GM23338 (cell line): ENCODE measurements at regions not wholly inside any gene's neighbourhood (a gene's known extent, or its start where the extent isn't known, plus 50 kb on each side); places are given as distances from the start of the nearest gene placed in this dataset.
A peak's percentile ranks its signal among the peaks of the same experiment; 100 is the strongest.

Experiments used
- ATAC-seq: fragments of 200-7000 bp; cut with Tn5 transposase; 3 replicates; pipeline ENCODE4 v1.9.1; 2020
- DNase-seq: peaks from one replicate; pipeline ENCODE4 v3.0.0-alpha.2; 2015; ENCODE audit warnings: low spot score
- H2AFZ ChIP-seq: fragments of 200-600 bp; sonication (generic); 2 replicates; pipeline ENCODE4 v1.8.0; 2016; ENCODE audit warnings: antibody characterized with exemption, mild to moderate bottlenecking, moderate library complexity
- H3F3A ChIP-seq: fragments of 200-600 bp; sonication (generic); replicated peaks from 2 replicates; pipeline ENCODE4 v1.8.0; 2017; ENCODE audit warnings: antibody characterized with exemption, mixed run types, low read depth
- H3K27ac ChIP-seq: fragments of 200-600 bp; sonication (generic); 2 replicates; pipeline ENCODE4 v1.6.1; 2016; ENCODE audit warnings: low read depth
- H3K27me3 ChIP-seq: fragments of 200-600 bp; sonication (generic); 2 replicates; pipeline ENCODE4 v1.8.0; 2016; ENCODE audit warnings: mild to moderate bottlenecking, mixed run types, moderate library complexity; ENCODE audit not compliant: insufficient read depth
- H3K36me3 ChIP-seq: fragments of 200-600 bp; sonication (generic); 2 replicates; pipeline ENCODE4 v1.8.0; 2016; ENCODE audit warnings: mild to moderate bottlenecking; ENCODE audit not compliant: insufficient read depth
- H3K4me1 ChIP-seq: fragments of 200-600 bp; sonication (generic); 2 replicates; pipeline ENCODE4 v1.8.0; 2016; ENCODE audit warnings: mild to moderate bottlenecking, moderate library complexity; ENCODE audit not compliant: insufficient read depth
- H3K4me2 ChIP-seq: fragments of 200-600 bp; sonication (generic); 2 replicates; pipeline ENCODE4 v1.7.1; 2017; ENCODE audit warnings: mixed run types
- H3K4me3 ChIP-seq: fragments of 200-600 bp; sonication (generic); 2 replicates; pipeline ENCODE4 v1.6.1; 2016; ENCODE audit warnings: mixed run types
- H3K79me2 ChIP-seq: fragments of 200-600 bp; sonication (generic); replicated peaks from 2 replicates; pipeline ENCODE4 v1.8.0; 2017; ENCODE audit warnings: mild to moderate bottlenecking; ENCODE audit not compliant: insufficient read depth
- H3K9me2 ChIP-seq: fragments of 200-600 bp; sonication (generic); 2 replicates; pipeline ENCODE4 v1.8.0; 2017; ENCODE audit not compliant: insufficient read depth
- H4K20me1 ChIP-seq: fragments of 200-600 bp; sonication (generic); replicated peaks from 2 replicates; pipeline ENCODE4 v1.8.0; 2017; ENCODE audit warnings: mild to moderate bottlenecking; ENCODE audit not compliant: insufficient read depth
- H3K27ac Mint-ChIP-seq: 2 replicates; pipeline ENCODE4 v1.8.0; 2020; ENCODE audit warnings: inconsistent platforms, mild to moderate bottlenecking, moderate library complexity, mixed read lengths
- H3K27me3 Mint-ChIP-seq: 3 replicates; pipeline ENCODE4 v1.8.0; 2022; ENCODE audit warnings: low read depth, mild to moderate bottlenecking, moderate library complexity, mixed read lengths, inconsistent platforms; ENCODE audit not compliant: insufficient read depth, poor library complexity
- H3K36me3 Mint-ChIP-seq: 3 replicates; pipeline ENCODE4 v1.8.0; 2021; ENCODE audit warnings: low read depth, mild to moderate bottlenecking, inconsistent platforms, moderate library complexity, mixed read lengths
- H3K4me1 Mint-ChIP-seq: 3 replicates; pipeline ENCODE4 v1.8.0; 2020; ENCODE audit warnings: mild to moderate bottlenecking, inconsistent platforms, mixed read lengths
- H3K4me3 Mint-ChIP-seq: 3 replicates; pipeline ENCODE4 v1.8.0; 2021; ENCODE audit warnings: moderate library complexity, mild to moderate bottlenecking, inconsistent platforms, mixed read lengths
- H3K9me3 Mint-ChIP-seq: 3 replicates; pipeline ENCODE4 v1.8.0; 2020; ENCODE audit warnings: moderate library complexity, mild to moderate bottlenecking, inconsistent platforms, mixed read lengths
- CREB1 ChIP-seq: fragments of 250-450 bp; sonication (Bioruptor Pico); IDR thresholded peaks from 2 replicates; pipeline ENCODE4 v1.5.0; 2020; ENCODE audit warnings: low read depth, mild to moderate bottlenecking, moderate library complexity
- CTCF ChIP-seq, 2 experiments: fragments of 200-600 bp in 1 of 2; sonication (generic) in 1 of 2; conservative IDR thresholded peaks; 2 replicates each; pipeline versions ENCODE4 v1.5.1 to v1.6.1; 2016 to 2017; ENCODE audit warnings: antibody characterized with exemption in 2 of 2, low read depth in 2 of 2, mild to moderate bottlenecking in 2 of 2, moderate library complexity in 1 of 2
- ETS1 ChIP-seq: IDR thresholded peaks from 2 replicates; pipeline ENCODE4 v1.6.1; 2016; ENCODE audit warnings: antibody characterized with exemption
- EZH2 ChIP-seq: fragments of 200-600 bp; sonication (generic); IDR thresholded peaks from one replicate; pipeline ENCODE4 v1.8.0; 2017; ENCODE audit warnings: antibody characterized with exemption, mild to moderate bottlenecking, low read depth; ENCODE audit not compliant: unreplicated experiment
- EZH2phosphoT487 ChIP-seq: fragments of 200-600 bp; sonication (generic); IDR thresholded peaks from one replicate; pipeline ENCODE4 v1.8.1; 2018; ENCODE audit warnings: antibody characterized with exemption; ENCODE audit not compliant: unreplicated experiment
- JUNB ChIP-seq: IDR thresholded peaks from one replicate; pipeline ENCODE4 v1.6.1; 2016; ENCODE audit warnings: antibody characterized with exemption; ENCODE audit not compliant: unreplicated experiment
- NANOG ChIP-seq: IDR thresholded peaks from 2 replicates; pipeline ENCODE4 v1.6.1; 2016; ENCODE audit warnings: antibody characterized with exemption, borderline replicate concordance
- POLR2AphosphoS5 ChIP-seq: IDR thresholded peaks from 2 replicates; pipeline ENCODE4 v1.6.1; 2016; ENCODE audit warnings: antibody characterized with exemption, low read depth
- REST ChIP-seq: IDR thresholded peaks from one replicate; pipeline ENCODE4 v1.6.1; 2018; ENCODE audit warnings: antibody characterized with exemption; ENCODE audit not compliant: unreplicated experiment
- STAT1 ChIP-seq: IDR thresholded peaks from one replicate; pipeline ENCODE4 v1.6.1; 2016; ENCODE audit warnings: antibody characterized with exemption; ENCODE audit not compliant: unreplicated experiment
- ZNF114 ChIP-seq: fragments of 250-450 bp; sonication (Bioruptor Pico); IDR thresholded peaks from 2 replicates; pipeline ENCODE4 v1.5.0; 2020; ENCODE audit warnings: mild to moderate bottlenecking, moderate library complexity
- ZNF331 ChIP-seq: fragments of 250-450 bp; sonication (Bioruptor Pico); IDR thresholded peaks from 2 replicates; pipeline ENCODE4 v1.5.0; 2020; ENCODE audit warnings: low read depth, mild to moderate bottlenecking, moderate library complexity
- ZNF462 ChIP-seq: fragments of 250-450 bp; sonication (Bioruptor Pico); IDR thresholded peaks from 2 replicates; pipeline ENCODE4 v1.5.0; 2020; ENCODE audit warnings: mild to moderate bottlenecking, moderate library complexity

GRCh38 chr11:80638296-80638695 is 1197.5 kb upstream of the TENM4 start:
- no peak for TF ChIP-seq EZH2phosphoT487
- TF ChIP-seq ZNF114 (CRISPR knock-in tag), result no peak
- TF ChIP-seq JUNB, result no peak
- TF ChIP-seq CREB1, result no peak
- no peak for TF ChIP-seq ZNF331 (CRISPR knock-in tag)
- TF ChIP-seq EZH2, result no peak
- no peak for TF ChIP-seq POLR2AphosphoS5
- TF ChIP-seq STAT1, result no peak
- no peak for TF ChIP-seq CTCF (conservative IDR thresholded peaks at IDR 0.05; ENCODE audit: low read depth in 2 of 2)
- no peak for TF ChIP-seq ZNF462 (CRISPR knock-in tag)
- no peak for TF ChIP-seq ETS1
- TF ChIP-seq REST, result no peak
- TF ChIP-seq NANOG, result no peak

More at GRCh38 chr11:80638296-80638695, 1197.5 kb upstream of the TENM4 start:
- Histone ChIP-seq H3K4me3 (no peak overlapping the region), H3K4me1 (peaks cover 8% of the 10 kb centered on the region), H2AFZ (no peak overlapping the region), H3K79me2 (no peaks in the 10 kb centered on the region), H3K27me3 (no peaks in the 10 kb centered on the region), H3K36me3 (no peaks in the 10 kb centered on the region), H3K4me2 (no peak overlapping the region), H3K27ac (no peak overlapping the region), H4K20me1 (no peaks in the 10 kb centered on the region), H3F3A (no peaks in the 10 kb centered on the region), H3K9me2 (no peaks in the 10 kb centered on the region)
- peak overlapping the region; percentile 9; the same call in 1 of the 2 replicates for H3K27ac Mint-ChIP-seq
- no peak for ATAC-seq
- no peaks in the 10 kb centered on the region for H3K9me3 Mint-ChIP-seq
- peaks cover 1% of the 10 kb centered on the region for H3K27me3 Mint-ChIP-seq
- H3K4me1 Mint-ChIP-seq, result peaks cover 20% of the 10 kb centered on the region
- no peak for DNase-seq
- H3K4me3 Mint-ChIP-seq, result no peak overlapping the region
- no peaks in the 10 kb centered on the region for H3K36me3 Mint-ChIP-seq
